ENCODE measurements at regions not wholly inside any gene's neighbourhood (a gene's known extent, or its start where the extent isn't known, plus 50 kb on each side); places are given as distances from the start of the nearest gene placed in this dataset.

DNA sequence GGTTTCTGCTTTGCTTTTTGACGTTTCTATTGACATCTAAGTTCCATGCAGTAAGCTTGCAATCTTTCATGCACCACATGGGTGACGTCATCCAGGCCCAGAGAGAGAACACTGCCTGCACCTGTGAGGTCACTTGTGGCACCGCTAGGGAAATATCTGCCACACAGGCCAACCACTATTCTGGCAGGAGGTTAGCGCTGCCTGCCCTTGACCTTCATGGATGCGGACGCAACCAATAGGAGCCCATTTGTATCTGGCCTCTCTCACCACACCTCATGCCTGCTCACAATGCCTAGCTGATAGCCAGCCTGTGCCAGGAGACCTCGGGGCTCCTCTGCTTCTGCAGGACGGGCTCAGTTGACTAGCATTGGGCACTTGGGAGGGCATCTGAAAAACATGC lies 55.8 kb upstream of the PRR23E start:
- Histone ChIP-seq H3K4me1 (peaks cover 0 to 31% of the 10 kb centered on the region in 2 donors), H3K36me3 (no peaks in the 10 kb centered on the region), H3K27me3 (no peaks in the 10 kb centered on the region), H3K9me3 (no peaks in the 10 kb centered on the region), H3K4me3 (no peak overlapping the region), H3K27ac (peak overlapping the region in 1 of 2 donors; percentile 77)
- no peak for DNase-seq (ENCODE audit: low spot score)
- TF ChIP-seq, protein P1, sequence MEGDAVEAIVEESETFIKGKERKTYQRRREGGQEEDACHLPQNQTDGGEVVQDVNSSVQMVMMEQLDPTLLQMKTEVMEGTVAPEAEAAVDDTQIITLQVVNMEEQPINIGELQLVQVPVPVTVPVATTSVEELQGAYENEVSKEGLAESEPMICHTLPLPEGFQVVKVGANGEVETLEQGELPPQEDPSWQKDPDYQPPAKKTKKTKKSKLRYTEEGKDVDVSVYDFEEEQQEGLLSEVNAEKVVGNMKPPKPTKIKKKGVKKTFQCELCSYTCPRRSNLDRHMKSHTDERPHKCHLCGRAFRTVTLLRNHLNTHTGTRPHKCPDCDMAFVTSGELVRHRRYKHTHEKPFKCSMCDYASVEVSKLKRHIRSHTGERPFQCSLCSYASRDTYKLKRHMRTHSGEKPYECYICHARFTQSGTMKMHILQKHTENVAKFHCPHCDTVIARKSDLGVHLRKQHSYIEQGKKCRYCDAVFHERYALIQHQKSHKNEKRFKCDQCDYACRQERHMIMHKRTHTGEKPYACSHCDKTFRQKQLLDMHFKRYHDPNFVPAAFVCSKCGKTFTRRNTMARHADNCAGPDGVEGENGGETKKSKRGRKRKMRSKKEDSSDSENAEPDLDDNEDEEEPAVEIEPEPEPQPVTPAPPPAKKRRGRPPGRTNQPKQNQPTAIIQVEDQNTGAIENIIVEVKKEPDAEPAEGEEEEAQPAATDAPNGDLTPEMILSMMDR (IDR thresholded peaks at IDR 0.05) = no peak

DNA sequence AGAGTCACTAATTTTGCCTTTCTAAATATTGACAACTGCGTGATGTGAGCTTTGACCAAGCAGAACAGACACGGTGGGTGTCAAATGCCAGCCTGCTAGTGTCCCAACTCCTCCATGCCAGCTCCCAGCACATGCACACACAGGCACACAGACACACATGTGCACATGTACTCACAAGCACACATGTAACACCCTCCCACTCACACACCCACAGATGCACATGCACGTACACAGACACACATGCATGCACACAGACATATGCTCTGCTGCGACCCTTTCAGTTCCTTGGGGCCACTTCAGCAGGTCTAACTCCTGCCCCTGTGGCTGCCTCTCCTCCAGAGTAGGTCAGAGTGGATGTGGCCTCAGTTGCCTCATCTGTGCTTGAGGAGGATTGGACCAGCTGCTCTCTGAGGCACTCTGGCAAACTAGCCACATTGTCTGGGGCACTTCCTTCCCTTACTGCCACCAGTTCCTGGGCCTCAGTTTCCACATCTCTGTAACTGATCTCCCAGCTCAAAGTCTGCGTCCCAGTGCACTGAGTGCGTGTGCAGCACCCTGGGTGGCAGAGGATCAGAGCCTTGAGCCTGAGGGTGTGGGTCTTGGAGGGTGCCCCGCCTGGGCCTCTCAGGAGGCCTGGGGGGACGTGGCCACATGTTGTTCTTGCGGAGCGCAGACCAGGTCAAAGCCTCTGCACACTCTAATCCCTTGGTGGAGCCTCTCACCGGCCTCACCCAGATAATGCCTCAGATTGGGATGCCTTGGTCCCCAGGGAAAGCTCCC lies 55.0 kb upstream of the PRR23E start:
- TF ChIP-seq, protein P1 (IDR thresholded peaks at IDR 0.05) = no peak
- Histone ChIP-seq H3K4me3 (no peak overlapping the region), H3K27ac (peak overlapping the region; percentile 77 to 86), H3K36me3 (no peaks in the 10 kb centered on the region), H3K4me1 (peaks cover 0 to 31% of the 10 kb centered on the region in 2 donors), H3K27me3 (no peaks in the 10 kb centered on the region), H3K9me3 (no peaks in the 10 kb centered on the region)
- DNase-seq (ENCODE audit: low spot score) = no peak

DNA sequence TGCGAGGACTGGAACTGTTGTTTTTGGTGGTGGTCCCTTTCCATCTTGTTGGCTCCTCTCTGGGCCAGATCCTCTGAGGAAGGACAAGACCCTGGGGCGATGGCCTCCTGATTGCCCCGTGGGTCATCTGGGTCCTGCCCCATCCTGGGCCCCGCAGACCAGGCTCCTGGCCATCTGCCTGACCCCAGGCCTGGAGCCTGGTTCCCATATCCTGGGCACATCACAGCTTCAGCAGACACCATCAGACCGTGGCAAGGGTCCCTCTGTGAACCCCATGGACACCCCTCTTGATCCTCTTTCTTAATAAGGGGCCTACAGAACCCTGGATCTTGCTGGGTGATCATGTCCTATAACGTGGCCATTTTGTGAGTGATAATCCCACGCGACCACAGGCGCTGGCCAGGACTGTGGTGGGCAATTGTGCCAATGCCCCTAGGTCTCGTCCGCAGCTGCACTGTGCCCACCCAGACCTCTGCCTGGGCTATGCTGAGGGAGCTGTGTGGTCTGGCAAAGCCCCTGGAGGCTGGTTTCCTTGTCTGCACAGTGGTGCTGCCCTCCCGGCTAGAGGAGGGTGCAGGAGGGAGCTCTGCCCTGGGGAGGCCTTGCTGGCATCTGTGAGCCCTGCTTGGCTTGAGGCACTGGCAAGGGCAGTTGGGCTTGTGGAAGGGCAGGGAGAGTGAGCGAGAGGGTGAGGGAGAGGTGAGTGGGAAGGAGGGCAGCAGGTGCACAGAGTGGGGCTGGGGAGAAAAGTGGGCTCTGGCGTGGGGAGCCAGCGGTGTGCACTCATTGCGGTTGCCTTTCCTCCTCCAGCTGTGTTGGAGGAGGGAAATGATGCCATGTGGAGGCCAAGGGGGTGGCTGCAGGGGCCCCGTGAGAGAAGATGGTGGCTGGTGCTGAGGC lies 53.1 kb upstream of the PRR23E start:
- TF ChIP-seq, protein P1 (IDR thresholded peaks at IDR 0.05) = no peak
- Histone ChIP-seq H3K27me3 (no peaks in the 10 kb centered on the region), H3K4me1 (peaks cover 0 to 18% of the 10 kb centered on the region in 2 donors), H3K9me3 (no peaks in the 10 kb centered on the region), H3K4me3 (no peak overlapping the region), H3K27ac (no peak overlapping the region), H3K36me3 (no peaks in the 10 kb centered on the region)
- no peak for DNase-seq (ENCODE audit: low spot score)

DNA sequence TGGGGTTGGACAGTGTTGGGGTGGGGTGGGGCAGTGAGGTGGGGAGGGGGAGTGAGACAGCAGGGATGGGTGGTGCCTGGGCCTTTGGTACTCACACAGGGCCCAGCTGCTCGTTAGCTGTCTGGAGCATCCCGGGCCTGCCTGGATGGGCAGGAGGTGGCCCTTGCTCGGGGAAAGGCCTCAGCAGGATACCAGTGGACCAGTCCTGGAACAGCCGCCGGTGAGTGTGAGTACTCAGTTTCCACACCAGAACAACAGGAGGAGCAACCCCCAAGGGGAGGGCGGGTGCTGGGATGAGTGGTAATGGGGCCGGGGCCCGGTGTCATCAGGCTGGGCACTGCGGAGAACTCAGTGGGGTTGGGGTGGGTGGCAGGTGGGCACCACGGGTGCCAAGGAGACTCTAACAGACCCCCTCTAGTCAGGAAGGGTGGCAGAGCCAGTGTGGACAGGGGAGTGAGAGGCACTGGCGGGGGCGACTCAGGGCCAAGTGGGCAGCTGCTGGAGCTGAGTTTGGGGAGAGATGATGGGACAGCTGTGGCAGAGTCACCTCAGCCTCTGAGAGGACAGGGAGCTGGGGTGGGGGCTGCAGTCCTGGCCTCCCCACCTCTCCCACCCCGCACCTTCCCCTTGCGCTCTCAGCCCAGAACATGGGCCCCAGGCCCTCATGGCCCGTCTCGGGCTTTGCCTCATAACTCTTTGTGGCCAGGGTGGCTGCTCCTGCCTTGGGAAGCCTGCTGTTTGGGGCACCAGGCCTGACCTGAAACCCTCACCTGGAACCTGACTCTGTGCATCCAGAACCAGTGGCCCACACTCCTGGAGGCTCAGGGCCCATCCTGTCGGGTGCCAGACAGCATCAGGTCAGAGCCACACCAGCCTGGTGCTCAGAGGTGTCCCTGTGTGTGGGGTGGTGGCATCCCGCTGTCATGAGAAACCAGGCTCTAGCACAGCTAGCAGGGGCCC lies 52.1 kb upstream of the PRR23E start:
- no peak overlapping the region for H3K27ac ChIP-seq
- H3K9me3 ChIP-seq = no peaks in the 10 kb centered on the region
- TF ChIP-seq, protein P1 (IDR thresholded peaks at IDR 0.05) = no peak

More for the DNA sequence above, 52.1 kb upstream of the PRR23E start:
- H3K36me3 ChIP-seq = no peaks in the 10 kb centered on the region
- H3K4me1 ChIP-seq = peaks cover 0 to 10% of the 10 kb centered on the region in 2 donors
- H3K27me3 ChIP-seq = no peaks in the 10 kb centered on the region
- no peak for DNase-seq (ENCODE audit: low spot score)
- H3K4me3 ChIP-seq = no peak overlapping the region

Measured in right atrium auricular region (tissue), 2 donors.